GM12873 (cell line): ENCODE measurements at regions not wholly inside any gene's neighbourhood (a gene's known extent, or its start where the extent isn't known, plus 50 kb on each side); places are given as distances from the start of the nearest gene placed in this dataset.
A peak's percentile ranks its signal among the peaks of the same experiment; 100 is the strongest.

Experiments used
- CTCF ChIP-seq: IDR thresholded peaks from 2 replicates; pipeline ENCODE4 v1.5.1; 2012; ENCODE audit warnings: low read depth, mild to moderate bottlenecking, moderate library complexity, low read length, control low read depth; ENCODE audit not compliant: insufficient read depth; ENCODE audit errors: missing control alignments

GRCh38 chr14:46550836-46551235 is 100.7 kb downstream of the RPL10L start:
- TF ChIP-seq CTCF: no peak

- TF ChIP-seq CTCF: no peak
Measured at GRCh38 chr14:46540986-46541385, 110.6 kb downstream of the RPL10L start.

- TF ChIP-seq CTCF: no peak
Measured at GRCh38 chr14:46519121-46519520, 132.5 kb downstream of the RPL10L start.

- TF ChIP-seq CTCF: no peak
Measured at GRCh38 chr14:46499521-46499920, 152.1 kb downstream of the RPL10L start.

- no peak for TF ChIP-seq CTCF
Measured at GRCh38 chr14:46496409-46496808, 155.2 kb downstream of the RPL10L start.

GRCh38 chr14:46490238-46490685 is 161.3 kb downstream of the RPL10L start:
- peak; percentile 59 for TF ChIP-seq CTCF

- TF ChIP-seq CTCF: no peak
Measured at GRCh38 chr14:46488374-46488773, 163.2 kb downstream of the RPL10L start.
